ENCODE measurements at regions not wholly inside any gene's neighbourhood (a gene's known extent, or its start where the extent isn't known, plus 50 kb on each side); places are given as distances from the start of the nearest gene placed in this dataset.

GRCh38 chr4:183766140-183766539 lies 107.0 kb downstream of the TRAPPC11 start:
- TF ChIP-seq, protein P1, sequence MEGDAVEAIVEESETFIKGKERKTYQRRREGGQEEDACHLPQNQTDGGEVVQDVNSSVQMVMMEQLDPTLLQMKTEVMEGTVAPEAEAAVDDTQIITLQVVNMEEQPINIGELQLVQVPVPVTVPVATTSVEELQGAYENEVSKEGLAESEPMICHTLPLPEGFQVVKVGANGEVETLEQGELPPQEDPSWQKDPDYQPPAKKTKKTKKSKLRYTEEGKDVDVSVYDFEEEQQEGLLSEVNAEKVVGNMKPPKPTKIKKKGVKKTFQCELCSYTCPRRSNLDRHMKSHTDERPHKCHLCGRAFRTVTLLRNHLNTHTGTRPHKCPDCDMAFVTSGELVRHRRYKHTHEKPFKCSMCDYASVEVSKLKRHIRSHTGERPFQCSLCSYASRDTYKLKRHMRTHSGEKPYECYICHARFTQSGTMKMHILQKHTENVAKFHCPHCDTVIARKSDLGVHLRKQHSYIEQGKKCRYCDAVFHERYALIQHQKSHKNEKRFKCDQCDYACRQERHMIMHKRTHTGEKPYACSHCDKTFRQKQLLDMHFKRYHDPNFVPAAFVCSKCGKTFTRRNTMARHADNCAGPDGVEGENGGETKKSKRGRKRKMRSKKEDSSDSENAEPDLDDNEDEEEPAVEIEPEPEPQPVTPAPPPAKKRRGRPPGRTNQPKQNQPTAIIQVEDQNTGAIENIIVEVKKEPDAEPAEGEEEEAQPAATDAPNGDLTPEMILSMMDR (conservative IDR thresholded peaks at IDR 0.05), result no peak
- TF ChIP-seq EZH2 (IDR thresholded peaks at IDR 0.05; ENCODE audit: low read depth), result no peak

Data from PC-9 (cell line).